Stimulated activated naive CD4-positive, alpha-beta T cell (primary cell): ENCODE measurements at regions not wholly inside any gene's neighbourhood (a gene's known extent, or its start where the extent isn't known, plus 50 kb on each side); places are given as distances from the start of the nearest gene placed in this dataset.
"Not testable (repeated sequence)": the region's sequence is repeated elsewhere in the genome, so short reads cannot be mapped to it uniquely, and the experiment has no call there.

Experiments used
- DNase-seq, 6 experiments: peaks; one replicate each; lab custom pipeline; 2025; lab: John Stamatoyannopoulos, UW

GRCh38 chr17:20633268-20634059 is 53.9 kb downstream of the CDRT15L2 start:
- not testable (repeated sequence) for DNase-seq

DNA sequence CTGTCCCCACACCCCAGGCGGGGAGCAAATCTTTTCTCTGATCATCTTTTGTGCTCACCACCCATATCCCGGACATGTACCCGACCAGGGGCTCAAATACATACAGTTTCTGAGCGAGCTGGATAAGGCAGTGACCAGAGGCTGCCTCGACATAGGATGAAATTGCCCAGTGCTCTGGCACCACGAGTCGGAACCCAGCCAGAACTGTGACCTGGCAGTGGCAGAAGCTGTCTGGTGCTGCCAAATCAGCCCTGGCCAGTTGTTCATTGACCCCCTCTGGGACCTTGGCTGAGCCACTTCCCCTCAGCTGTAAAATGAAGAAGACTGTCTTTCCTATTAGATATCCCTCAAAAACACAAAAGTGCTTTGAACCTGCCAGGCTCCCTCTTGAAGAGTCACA is 60.6 kb downstream of the CDRT15L2 start:
- DNase-seq, result not testable (repeated sequence)

GRCh38 chr17:20646661-20647272 is 67.2 kb downstream of the CDRT15L2 start:
- DNase-seq, result not testable (repeated sequence)

GRCh38 chr17:20649097-20649767 is 69.7 kb downstream of the CDRT15L2 start:
- DNase-seq, result not testable (repeated sequence)

GRCh38 chr17:20651022-20651421 is 71.5 kb downstream of the CDRT15L2 start:
- DNase-seq, result not testable (repeated sequence)

DNA sequence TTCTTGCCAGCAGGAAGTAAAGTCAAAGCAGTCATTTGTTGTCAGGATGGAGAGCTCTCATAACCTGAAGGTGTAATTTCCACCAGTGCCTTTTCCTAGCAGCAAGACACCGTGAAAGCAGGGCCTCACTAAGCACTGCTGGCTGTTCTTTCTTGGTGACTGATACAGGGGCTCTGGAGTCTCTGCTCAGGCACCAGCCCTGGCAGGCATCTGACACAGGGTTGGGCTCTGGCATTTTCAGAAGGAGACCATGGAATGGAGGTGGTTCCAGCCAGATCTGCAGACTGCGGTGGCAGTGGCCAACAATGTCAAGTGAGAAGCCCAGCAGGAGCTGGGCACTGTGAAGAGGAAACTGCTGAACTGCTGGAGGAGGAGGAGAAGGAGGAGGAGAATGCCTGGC is 72.2 kb downstream of the CDRT15L2 start:
- DNase-seq, result not testable (repeated sequence)

GRCh38 chr17:20653391-20653790 is 73.9 kb downstream of the CDRT15L2 start:
- not testable (repeated sequence) for DNase-seq

DNA sequence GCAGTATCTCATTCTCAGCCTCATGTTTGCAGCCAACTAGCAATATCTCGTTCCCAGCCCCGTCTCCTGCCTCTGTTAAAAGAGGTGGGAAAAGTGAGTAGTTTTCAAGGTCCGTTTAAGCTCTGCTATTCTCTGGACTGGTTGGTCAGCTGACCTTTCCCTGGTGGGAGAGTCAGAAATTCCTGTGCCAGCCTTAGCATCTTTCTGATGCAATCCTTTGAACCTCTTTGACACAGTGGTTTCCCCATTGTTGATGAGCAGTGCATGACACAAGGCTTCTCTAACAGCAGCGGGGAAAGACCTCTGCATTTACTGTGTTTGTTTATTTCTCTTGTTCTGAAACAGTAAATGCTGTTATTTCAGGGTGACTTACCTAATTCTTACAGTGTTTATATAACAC is 74.6 kb downstream of the CDRT15L2 start:
- DNase-seq, result not testable (repeated sequence)

DNA sequence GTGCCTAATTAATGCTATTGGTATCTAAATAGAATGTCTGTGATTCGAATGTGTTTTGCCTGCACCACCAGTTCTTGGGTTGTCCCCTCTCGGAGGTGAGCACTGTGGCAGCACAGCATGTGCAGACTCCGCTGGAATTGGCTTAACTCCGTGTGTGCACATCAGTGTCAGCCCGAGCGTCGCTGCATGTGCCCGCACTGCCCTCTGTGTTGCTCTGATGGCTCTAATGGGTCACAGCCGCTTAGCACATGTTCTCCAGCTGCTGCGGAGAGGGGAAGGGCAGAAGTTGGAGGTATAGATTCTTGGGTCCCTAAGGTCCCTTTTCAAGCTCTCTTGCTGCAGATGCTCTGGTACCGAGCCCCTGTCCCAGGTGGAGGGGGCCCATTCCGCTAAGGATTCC is 75.1 kb downstream of the CDRT15L2 start:
- DNase-seq, result not testable (repeated sequence)

DNA sequence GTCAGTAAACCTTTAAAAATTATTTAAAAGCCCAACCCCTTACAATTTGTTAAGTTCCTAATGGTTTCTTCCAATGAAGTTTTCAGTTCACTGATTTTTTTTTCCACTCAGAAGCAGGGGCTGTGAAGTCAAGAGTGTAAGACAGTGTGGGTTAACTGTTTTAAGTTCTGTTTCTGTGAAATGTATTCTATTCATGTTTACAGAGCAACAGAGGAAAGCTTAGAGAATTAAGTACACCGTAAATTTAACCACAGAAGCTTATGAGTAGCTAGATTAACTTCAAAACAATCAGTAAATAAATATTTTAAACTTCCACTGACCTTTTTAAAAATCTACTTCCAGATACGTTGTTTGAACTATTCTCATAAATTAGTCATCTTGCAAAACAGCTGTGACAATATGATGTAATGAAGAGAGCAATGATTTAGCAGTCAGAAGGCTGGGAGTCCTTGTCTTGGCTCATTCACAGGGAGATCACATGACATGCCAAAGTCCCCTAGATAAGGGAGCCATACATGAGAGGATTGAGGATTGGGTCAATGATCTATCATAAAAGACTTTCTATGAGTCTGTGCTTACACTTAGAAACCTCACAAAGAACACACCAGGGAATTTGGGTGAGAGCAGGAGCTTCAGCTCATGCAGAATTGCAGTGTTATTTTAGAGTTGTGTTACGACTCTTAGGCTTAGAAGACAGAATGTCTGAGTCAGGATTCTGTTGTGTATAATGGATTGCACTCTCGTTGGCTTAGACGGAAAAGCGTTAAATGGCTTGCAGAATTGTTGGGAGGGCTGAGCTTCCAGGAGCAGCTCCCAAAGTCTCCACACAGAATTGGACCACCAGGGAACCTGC is 85.8 kb downstream of the CDRT15L2 start:
- DNase-seq, result not testable (repeated sequence)

DNA sequence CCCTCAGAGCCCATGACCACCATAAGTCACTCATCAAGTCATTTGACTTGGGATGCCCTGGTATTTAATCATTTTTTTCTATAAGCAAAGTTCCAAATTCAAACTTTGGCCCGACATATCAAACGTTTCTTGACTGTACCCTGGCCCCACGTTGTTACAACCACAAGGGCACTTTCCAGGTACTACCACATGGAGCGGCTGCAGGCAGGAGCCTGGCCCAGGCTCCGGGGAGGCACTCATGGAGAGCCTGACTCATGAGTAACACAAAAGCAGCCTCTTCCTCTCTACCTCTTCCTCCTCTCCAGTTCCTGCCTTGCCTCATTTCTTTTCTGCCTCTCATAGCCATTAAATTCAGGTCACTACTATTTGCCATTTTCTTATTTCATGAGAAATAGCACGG is 87.2 kb downstream of the CDRT15L2 start:
- not testable (repeated sequence) for DNase-seq

DNA sequence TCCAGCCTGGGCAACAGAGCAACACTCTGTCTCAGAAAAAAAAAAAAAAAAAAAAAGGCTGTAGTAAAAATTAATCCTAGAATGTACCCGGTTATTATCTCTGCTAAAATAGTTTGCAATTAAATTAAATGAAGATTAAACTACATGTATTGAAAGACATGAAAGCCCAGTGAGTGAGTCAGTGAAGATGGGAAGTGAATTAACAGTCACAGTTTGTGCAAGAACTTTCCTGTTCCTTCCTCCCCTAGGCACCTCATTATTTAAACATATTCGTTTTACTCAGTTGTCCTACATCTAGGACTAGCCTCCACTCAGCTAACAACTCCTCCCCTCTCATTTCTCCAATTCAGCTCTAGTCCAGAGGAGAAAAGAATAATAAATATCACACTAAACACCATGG is 88.2 kb downstream of the CDRT15L2 start:
- not testable (repeated sequence) for DNase-seq

DNA sequence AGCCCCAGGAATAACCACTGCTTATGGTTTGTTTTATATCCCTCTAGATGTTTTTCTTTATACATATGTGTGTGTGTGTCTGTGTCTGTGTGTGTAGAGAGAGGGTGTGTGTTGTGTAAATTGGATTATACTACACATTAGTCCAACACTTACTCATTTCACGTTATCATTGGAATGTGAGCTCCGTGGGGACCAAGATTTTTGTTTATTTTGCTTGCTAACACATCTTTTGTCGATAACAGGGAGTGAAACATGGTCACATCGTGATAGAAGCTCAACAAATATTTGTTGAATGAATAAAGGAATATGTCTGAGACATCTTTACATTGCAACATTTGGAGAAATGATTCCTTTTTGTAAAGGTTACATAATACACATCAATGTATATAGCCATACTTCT is 88.8 kb downstream of the CDRT15L2 start:
- not testable (repeated sequence) for DNase-seq

- not testable (repeated sequence) for DNase-seq
Observed at GRCh38 chr17:20668868-20669267, 89.3 kb downstream of the CDRT15L2 start.

DNA sequence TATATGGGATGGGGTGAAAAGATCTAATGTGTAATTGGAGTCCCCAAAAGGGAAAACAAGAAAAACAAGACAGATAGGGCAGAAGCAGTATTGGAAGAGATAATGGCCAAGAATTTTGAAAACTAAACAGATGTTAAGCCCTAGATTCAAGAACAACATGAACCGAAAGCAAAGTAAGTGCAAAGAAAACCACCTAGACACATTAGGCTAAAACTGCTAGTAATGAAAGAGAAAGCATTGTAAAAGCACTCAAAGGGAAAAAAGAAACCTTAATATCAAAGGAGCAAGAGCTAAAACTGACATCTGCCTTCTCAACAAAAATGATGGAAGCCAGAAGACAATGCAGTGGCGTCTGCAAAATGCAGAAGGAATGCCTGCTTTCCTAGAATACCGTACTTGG is 91.0 kb downstream of the CDRT15L2 start:
- not testable (repeated sequence) for DNase-seq

GRCh38 chr17:20674374-20674773 is 94.8 kb downstream of the CDRT15L2 start:
- not testable (repeated sequence) for DNase-seq

GRCh38 chr17:20675707-20676106 is 96.2 kb downstream of the CDRT15L2 start:
- DNase-seq, result not testable (repeated sequence)

GRCh38 chr17:20676656-20677055 is 97.1 kb downstream of the CDRT15L2 start:
- not testable (repeated sequence) for DNase-seq

DNA sequence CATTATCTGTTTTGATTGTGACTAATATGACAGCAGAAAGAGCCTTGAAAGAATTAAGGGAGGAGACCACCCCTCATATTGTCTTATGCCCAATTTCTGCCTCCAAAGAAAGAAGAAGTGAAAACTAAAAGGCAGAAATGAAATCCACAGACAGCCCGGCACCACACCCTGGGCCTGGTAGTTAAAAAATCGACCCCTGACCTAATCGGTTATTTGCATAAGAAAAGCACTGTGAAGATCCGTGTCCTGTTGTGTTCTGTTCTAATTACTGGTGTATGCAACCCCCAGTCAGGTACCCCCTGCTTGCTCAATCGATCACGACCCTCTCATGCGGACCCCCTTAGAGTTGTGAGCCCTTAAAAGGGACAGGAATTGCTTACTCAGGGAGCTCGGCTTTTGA is 97.9 kb downstream of the CDRT15L2 start:
- not testable (repeated sequence) for DNase-seq

- not testable (repeated sequence) for DNase-seq
Observed at GRCh38 chr17:20678424-20678823, 98.9 kb downstream of the CDRT15L2 start.
